Ascending aorta (tissue), 2 donors: ENCODE measurements at regions not wholly inside any gene's neighbourhood (a gene's known extent, or its start where the extent isn't known, plus 50 kb on each side); places are given as distances from the start of the nearest gene placed in this dataset.

Experiments
- DNase-seq, 2 donors: peaks; one replicate each; pipeline ENCODE4 v3.0.0-alpha.2; 2019; ENCODE audit warnings: low spot score in 2 of 2
- H3K27ac ChIP-seq, 2 donors: fragments of 200-600 bp; sonication (generic); one replicate each; pipeline ENCODE4 v1.5.1; 2016 to 2017; ENCODE audit warnings: mild to moderate bottlenecking in 1 of 2
- H3K27me3 ChIP-seq: fragments of 200-600 bp; sonication (generic); one replicate; pipeline ENCODE4 v1.5.1; 2017
- H3K36me3 ChIP-seq, 2 donors: fragments of 200-600 bp; sonication (generic); one replicate each; pipeline ENCODE4 v1.5.1; 2016
- H3K4me1 ChIP-seq, 2 donors: fragments of 200-600 bp; sonication (generic); one replicate each; pipeline ENCODE4 v1.5.1; 2016 to 2017; ENCODE audit warnings: mild to moderate bottlenecking in 1 of 2
- H3K4me3 ChIP-seq, 2 donors: fragments of 200-600 bp; sonication (generic); one replicate each; pipeline ENCODE4 v1.5.1; 2016 to 2017; ENCODE audit warnings: mild to moderate bottlenecking in 1 of 2
- H3K9me3 ChIP-seq, 2 donors: fragments of 200-600 bp; sonication (generic); one replicate each; pipeline ENCODE4 v1.5.1; 2016
- intact Hi-C: fragments of 100-400 bp; cut with DNase I; formaldehyde crosslinking; loops from one replicate; pipeline ENCODE4 v1.15.1; 2023
- TF ChIP-seq, protein P1 (sequence below), 3 experiments: fragments of 200-600 bp in 2 of 3; fragments of 450-650 bp in 1 of 3; sonication (generic) in 2 of 3; IDR thresholded peaks; one replicate each; pipeline ENCODE4 v1.5.1; 2016 to 2019; ENCODE audit warnings: antibody characterized with exemption in 3 of 3, mild to moderate bottlenecking in 1 of 3, moderate library complexity in 1 of 3

DNA sequence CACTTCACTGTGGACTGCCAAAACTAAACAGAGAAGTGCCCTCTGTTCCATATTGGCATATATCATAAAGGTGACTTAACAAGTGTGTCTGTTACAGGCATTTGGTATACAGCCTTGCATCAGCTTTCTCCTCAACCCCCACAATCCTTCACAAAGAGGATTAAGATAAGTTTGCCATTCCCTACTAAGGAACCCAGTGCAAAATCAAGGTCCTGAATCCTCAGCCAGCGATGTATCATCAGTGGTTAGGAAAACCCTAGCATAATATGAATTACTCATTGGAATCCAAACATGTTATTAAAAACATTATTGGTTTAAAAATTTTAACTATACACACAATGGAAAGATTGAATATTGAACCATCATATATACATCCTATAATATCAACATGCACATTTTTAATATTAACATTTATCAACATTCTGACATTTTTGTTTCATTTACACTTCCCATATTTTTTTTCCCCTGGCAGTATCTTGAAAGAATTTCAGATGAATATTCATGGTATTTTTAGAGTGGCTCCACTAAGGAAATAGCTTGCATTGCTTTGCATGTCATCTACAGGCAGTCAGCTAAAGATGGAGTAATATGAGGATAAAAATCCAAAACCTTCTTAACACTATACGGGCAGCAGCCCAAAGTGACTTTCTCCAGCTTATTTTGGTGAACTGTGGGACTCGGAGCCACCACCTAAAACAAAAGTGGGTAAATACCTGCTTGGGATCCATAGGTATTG lies 215.6 kb upstream of the CHRM2 start:
- intact Hi-C loops, result no loop called here
- Histone ChIP-seq H3K36me3 (no peaks in the 10 kb centered on the region), H3K27ac (no peak overlapping the region), H3K4me1 (no peaks in the 10 kb centered on the region), H3K27me3 (no peaks in the 10 kb centered on the region), H3K4me3 (no peak overlapping the region), H3K9me3 (no peaks in the 10 kb centered on the region)
- no peak for DNase-seq
- TF ChIP-seq, protein P1, sequence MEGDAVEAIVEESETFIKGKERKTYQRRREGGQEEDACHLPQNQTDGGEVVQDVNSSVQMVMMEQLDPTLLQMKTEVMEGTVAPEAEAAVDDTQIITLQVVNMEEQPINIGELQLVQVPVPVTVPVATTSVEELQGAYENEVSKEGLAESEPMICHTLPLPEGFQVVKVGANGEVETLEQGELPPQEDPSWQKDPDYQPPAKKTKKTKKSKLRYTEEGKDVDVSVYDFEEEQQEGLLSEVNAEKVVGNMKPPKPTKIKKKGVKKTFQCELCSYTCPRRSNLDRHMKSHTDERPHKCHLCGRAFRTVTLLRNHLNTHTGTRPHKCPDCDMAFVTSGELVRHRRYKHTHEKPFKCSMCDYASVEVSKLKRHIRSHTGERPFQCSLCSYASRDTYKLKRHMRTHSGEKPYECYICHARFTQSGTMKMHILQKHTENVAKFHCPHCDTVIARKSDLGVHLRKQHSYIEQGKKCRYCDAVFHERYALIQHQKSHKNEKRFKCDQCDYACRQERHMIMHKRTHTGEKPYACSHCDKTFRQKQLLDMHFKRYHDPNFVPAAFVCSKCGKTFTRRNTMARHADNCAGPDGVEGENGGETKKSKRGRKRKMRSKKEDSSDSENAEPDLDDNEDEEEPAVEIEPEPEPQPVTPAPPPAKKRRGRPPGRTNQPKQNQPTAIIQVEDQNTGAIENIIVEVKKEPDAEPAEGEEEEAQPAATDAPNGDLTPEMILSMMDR (IDR thresholded peaks at IDR 0.05), result no peak

DNA sequence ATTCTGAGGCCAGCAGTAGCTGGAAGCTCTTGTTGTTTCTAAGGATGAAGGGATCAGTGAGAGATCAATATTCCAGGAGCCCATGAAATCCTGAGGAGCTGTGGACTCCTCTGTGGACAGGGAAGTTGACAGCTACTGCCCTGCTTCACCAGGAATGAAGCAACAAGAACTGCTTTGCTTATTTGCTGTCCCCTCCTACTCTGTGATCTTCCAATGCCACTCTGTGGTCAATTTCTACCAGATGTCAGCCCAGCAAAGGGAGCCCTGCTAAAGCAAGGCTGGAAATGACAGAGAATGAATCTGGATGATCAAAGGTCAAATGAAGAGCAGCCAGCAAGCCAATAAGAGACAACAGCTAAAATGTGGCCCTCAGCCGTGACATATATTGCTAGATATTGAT lies 227.5 kb upstream of the CHRM2 start:
- intact Hi-C loops, result no loop called here
- TF ChIP-seq, protein P1 (IDR thresholded peaks at IDR 0.05), result no peak
- no peak overlapping the region for H3K27ac ChIP-seq
- no peak overlapping the region for H3K4me3 ChIP-seq
- no peak for DNase-seq
- H3K9me3 ChIP-seq, result no peaks in the 10 kb centered on the region
- no peaks in the 10 kb centered on the region for H3K4me1 ChIP-seq
- no peaks in the 10 kb centered on the region for H3K36me3 ChIP-seq
- no peaks in the 10 kb centered on the region for H3K27me3 ChIP-seq

DNA sequence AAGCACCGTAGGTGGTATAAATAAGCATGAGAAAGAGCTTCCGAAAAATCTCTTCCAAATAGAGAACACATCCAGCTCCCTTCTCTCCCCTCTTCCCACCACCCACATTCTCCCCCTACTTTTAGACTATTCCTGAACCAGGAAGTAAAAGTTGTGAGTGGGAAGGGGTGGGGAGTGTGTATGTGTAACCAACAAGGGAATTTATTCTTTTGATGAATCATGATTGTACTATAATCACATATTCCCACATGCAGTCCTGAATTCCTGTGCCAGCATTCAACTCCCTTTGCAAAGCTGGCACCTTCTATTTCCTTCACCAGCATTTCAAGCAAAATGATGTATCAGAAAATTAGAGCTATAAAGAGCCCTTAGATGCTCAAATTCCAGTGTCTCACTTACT lies 230.6 kb upstream of the CHRM2 start:
- Histone ChIP-seq H3K9me3 (no peaks in the 10 kb centered on the region), H3K36me3 (no peaks in the 10 kb centered on the region), H3K4me1 (no peaks in the 10 kb centered on the region), H3K4me3 (no peak overlapping the region), H3K27ac (no peak overlapping the region), H3K27me3 (no peaks in the 10 kb centered on the region)
- TF ChIP-seq, protein P1 (IDR thresholded peaks at IDR 0.05), result no peak
- DNase-seq, result no peak
- intact Hi-C loops, result no loop called here

DNA sequence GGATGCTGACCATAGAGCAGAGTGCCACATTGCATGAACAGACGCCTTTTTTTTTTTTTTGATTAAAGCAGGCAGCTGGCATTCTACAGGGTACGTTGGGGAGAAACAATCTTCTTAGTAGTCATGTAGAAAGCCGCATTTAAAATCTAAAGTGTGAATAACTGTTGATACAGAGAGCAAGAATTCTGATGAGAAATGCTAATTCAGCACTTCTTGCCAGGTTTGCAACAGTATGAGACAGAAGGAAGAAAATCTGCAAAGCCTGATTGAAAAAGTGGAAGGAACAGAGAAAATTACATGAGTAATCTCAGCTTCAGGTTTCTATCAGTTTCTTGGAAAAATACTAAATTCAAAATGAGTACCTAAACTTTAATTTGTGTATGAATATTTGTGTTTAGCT lies 232.7 kb upstream of the CHRM2 start:
- TF ChIP-seq, protein P1 (IDR thresholded peaks at IDR 0.05), result no peak
- DNase-seq, result no peak
- Histone ChIP-seq H3K27me3 (no peaks in the 10 kb centered on the region), H3K36me3 (no peaks in the 10 kb centered on the region), H3K9me3 (no peaks in the 10 kb centered on the region), H3K27ac (no peak overlapping the region), H3K4me3 (no peak overlapping the region), H3K4me1 (no peaks in the 10 kb centered on the region)
- intact Hi-C loops, result no loop called here

DNA sequence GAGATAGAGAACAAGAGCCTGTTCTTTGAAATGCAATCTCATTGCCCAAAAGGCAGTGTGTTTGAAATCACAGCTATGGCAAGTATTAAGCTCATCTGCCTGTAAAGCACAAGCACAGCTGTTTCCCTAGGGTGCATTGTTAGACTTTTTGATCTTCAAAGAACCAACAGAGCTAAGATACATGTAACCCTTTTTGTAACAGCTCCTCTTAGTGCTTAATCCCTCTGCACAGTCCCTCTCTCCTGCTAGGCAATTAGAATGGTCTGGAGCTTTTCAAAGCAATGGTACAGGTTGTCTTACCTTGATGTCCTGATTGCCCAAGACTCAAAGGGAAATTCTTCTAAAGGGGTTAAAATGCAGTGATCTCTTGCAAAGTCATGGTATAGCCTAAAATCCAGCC lies 249.6 kb upstream of the CHRM2 start:
- TF ChIP-seq, protein P1 (IDR thresholded peaks at IDR 0.05), result no peak
- intact Hi-C loops, result no loop called here
- H3K4me1 ChIP-seq, result no peaks in the 10 kb centered on the region
- DNase-seq, result no peak
- no peaks in the 10 kb centered on the region for H3K27me3 ChIP-seq
- no peak overlapping the region for H3K4me3 ChIP-seq
- H3K9me3 ChIP-seq, result no peaks in the 10 kb centered on the region
- no peaks in the 10 kb centered on the region for H3K36me3 ChIP-seq
- H3K27ac ChIP-seq, result no peak overlapping the region

DNA sequence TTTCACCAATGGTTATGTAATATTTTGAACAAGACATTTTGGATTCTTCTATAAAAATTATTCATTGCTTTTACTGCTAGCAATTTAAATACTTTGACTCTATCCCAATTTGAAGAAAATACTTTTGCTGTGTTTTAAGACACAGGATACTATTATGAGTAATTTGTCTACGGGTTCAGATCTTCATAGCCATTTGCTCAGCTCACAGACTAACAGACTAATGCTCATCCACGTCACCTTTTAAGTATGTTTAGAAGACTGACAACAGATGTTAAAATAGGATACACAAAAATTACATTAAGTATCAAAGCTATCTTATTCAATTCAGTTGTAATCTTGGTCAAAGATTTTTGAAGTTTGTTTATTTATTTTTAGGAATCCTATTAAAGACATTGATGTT lies 251.3 kb upstream of the CHRM2 start:
- Histone ChIP-seq H3K9me3 (no peaks in the 10 kb centered on the region), H3K27ac (no peak overlapping the region), H3K4me1 (no peaks in the 10 kb centered on the region), H3K36me3 (no peaks in the 10 kb centered on the region), H3K27me3 (no peaks in the 10 kb centered on the region), H3K4me3 (no peak overlapping the region)
- intact Hi-C loops, result no loop called here
- DNase-seq, result no peak
- TF ChIP-seq, protein P1 (IDR thresholded peaks at IDR 0.05), result no peak
